ENCODE measurements at regions not wholly inside any gene's neighbourhood (a gene's known extent, or its start where the extent isn't known, plus 50 kb on each side); places are given as distances from the start of the nearest gene placed in this dataset.

DNA sequence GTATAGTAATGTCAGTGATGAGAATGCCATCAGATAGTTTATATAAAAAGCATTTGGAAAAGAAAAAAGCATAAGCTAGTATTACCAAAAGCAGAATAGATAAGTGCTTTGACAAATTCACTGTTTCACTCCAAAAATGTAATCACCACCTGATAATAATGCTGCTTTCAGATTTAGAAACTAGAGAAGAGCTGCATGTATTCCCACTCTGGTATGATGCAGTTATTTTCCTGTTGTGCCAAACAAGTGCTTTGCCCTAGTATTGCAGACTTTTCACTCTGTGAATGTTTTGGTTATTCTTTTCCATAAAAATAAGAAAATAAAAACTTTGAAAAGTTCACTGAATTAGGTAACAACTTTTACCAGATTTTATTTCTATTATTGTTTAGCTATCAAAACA is 267.7 kb upstream of the TET2 start:
- no peak for TF ChIP-seq EZH2phosphoT487 (IDR thresholded peaks at IDR 0.05; ENCODE audit: borderline replicate concordance, low read depth, low read length)
- TF ChIP-seq, protein P1, sequence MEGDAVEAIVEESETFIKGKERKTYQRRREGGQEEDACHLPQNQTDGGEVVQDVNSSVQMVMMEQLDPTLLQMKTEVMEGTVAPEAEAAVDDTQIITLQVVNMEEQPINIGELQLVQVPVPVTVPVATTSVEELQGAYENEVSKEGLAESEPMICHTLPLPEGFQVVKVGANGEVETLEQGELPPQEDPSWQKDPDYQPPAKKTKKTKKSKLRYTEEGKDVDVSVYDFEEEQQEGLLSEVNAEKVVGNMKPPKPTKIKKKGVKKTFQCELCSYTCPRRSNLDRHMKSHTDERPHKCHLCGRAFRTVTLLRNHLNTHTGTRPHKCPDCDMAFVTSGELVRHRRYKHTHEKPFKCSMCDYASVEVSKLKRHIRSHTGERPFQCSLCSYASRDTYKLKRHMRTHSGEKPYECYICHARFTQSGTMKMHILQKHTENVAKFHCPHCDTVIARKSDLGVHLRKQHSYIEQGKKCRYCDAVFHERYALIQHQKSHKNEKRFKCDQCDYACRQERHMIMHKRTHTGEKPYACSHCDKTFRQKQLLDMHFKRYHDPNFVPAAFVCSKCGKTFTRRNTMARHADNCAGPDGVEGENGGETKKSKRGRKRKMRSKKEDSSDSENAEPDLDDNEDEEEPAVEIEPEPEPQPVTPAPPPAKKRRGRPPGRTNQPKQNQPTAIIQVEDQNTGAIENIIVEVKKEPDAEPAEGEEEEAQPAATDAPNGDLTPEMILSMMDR (conservative IDR thresholded peaks at IDR 0.05; ENCODE audit: low read length) = no peak
